DND-41 (cell line): ENCODE measurements at regions not wholly inside any gene's neighbourhood (a gene's known extent, or its start where the extent isn't known, plus 50 kb on each side); places are given as distances from the start of the nearest gene placed in this dataset.

ENCODE experiments used
- EZH2 ChIP-seq: IDR thresholded peaks from 3 replicates; pipeline ENCODE4 v1.6.1; 2012; ENCODE audit warnings: borderline replicate concordance, low read depth, mild to moderate bottlenecking, moderate library complexity, low read length, inconsistent platforms; ENCODE audit not compliant: severe bottlenecking
- TF ChIP-seq, protein P1 (sequence below): IDR thresholded peaks from 2 replicates; pipeline ENCODE4 v1.5.1; 2012; ENCODE audit warnings: borderline replicate concordance, low read length, moderate library complexity, mild to moderate bottlenecking; ENCODE audit not compliant: poor library complexity, severe bottlenecking; ENCODE audit errors: extremely low read depth

DNA sequence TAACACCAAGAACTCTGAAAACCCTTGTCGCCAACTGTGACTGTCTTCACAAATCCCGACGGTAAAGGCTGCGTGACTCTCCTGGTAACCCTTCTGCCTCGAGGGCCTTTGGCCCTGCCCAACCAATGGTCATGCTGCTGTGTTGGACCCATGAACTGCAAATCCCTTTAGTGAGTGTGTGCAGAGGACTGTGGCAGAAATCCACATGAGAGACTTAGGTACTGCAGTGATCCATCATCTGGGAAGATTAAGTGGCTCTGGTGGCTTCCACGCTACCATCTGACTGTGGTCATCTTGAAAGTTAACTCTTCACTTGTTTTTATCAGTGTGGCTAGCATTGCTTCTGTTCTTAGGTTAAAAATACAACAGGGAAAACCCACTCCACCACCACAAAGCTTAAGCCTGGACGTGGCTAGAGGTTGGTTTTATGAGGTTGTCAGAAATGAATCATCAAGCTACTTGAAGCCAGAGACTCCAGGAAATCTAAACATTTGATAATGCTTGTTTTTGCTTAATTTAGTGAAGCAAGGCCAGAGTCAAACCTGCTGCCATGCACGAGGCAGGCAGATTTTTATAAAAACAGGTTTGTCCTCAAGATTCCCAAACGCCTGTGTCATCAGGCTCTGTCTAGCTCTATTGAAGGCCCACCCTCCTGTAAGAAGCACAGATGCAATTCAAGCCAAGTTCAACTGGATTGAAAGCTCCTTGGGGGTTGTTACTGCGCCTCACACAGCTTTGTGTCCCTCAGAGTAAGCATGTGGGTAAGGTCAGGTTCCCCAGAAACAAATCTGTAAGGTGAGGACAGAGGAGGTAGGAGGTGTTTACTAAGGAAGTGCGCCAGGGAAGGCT lies 52.7 kb upstream of the ERCC6L2 start:
- TF ChIP-seq, protein P1, sequence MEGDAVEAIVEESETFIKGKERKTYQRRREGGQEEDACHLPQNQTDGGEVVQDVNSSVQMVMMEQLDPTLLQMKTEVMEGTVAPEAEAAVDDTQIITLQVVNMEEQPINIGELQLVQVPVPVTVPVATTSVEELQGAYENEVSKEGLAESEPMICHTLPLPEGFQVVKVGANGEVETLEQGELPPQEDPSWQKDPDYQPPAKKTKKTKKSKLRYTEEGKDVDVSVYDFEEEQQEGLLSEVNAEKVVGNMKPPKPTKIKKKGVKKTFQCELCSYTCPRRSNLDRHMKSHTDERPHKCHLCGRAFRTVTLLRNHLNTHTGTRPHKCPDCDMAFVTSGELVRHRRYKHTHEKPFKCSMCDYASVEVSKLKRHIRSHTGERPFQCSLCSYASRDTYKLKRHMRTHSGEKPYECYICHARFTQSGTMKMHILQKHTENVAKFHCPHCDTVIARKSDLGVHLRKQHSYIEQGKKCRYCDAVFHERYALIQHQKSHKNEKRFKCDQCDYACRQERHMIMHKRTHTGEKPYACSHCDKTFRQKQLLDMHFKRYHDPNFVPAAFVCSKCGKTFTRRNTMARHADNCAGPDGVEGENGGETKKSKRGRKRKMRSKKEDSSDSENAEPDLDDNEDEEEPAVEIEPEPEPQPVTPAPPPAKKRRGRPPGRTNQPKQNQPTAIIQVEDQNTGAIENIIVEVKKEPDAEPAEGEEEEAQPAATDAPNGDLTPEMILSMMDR, result no peak
- no peak for TF ChIP-seq EZH2
